ENCODE measurements at regions not wholly inside any gene's neighbourhood (a gene's known extent, or its start where the extent isn't known, plus 50 kb on each side); places are given as distances from the start of the nearest gene placed in this dataset.
"Not testable (repeated sequence)": the region's sequence is repeated elsewhere in the genome, so short reads cannot be mapped to it uniquely, and the experiment has no call there.

DNA sequence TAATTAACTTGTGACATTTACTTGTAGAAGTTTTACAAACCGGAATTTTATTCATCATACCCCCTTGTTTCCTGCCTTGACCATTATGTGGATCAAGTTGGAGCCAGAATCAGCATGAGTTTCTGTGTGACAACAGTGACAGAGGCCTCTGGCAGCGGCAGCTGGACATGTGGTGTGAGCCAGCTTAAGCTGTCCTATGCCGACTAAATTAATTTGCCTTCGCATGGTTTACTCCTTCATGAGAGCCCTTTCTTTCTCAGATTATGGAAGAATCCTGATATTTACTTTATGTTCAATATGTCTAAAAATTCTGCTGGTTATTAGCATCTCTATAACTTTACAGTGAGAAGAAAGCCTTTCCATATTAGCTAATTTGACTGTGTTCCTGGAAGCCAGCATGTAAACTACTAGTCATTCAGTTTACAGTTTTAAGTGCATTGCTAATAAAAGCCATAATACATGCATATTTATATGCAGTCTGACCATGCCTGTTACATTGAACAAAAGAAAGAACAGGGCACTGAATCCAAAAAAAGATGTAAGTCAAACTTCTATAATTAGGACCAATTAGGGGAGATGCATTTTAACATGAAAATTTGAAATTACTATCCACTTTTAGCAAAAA is 495.8 kb upstream of the ACVR2A start:
- no peak for DNase-seq

DNA sequence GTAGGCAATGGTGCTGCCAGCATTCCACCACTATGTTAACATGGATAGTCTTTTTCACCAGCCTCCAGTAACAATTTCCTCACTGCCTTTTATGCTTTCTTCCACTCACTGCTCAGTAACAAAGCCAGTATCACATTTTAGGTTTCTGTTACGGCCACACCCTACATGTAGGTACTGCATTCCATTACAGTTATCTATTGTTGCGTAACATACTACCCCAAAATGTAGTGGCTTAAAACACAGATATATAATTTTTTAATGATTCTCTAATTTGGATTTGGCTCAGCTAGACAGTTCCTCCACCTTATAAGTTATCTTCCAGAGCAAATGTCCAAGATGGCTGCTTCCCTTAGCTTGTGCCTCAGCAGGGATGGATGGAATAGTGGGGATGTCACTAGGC is 498.7 kb upstream of the ACVR2A start:
- no peak for DNase-seq

- DNase-seq, result no peak
Observed at GRCh38 chr2:147345246-147345645, 499.6 kb upstream of the ACVR2A start.

GRCh38 chr2:147342329-147342728 is 502.5 kb upstream of the ACVR2A start:
- DNase-seq, result no peak

DNA sequence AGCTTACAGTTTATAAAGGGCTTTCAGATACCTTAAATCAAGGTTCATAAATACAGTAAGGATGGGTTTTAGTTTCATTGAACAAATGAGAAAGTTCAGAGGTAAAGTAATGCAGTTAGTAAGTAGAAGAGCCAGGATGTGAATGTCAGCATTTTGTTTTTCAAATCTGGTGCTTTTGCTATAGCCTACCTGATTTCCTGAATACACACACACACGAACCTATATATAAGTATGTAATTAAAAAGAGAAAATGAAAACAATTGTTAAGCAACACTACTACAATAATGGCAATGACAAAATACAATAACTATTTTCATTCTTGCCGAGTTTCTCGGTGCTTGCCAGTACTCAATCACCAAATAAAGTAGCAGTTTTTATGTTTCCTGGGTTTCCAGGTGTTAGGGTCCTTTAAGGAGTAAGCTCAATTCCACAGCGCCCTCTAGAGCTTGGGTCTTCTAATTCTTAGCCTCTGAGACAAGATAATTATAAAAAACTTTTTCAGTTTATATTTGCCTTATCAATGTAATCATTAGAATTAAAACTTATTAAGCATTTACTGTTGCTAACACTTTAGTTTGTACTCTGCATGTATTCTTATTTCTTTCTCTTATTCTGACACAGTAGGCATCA is 512.9 kb upstream of the ACVR2A start:
- no peak for DNase-seq

DNA sequence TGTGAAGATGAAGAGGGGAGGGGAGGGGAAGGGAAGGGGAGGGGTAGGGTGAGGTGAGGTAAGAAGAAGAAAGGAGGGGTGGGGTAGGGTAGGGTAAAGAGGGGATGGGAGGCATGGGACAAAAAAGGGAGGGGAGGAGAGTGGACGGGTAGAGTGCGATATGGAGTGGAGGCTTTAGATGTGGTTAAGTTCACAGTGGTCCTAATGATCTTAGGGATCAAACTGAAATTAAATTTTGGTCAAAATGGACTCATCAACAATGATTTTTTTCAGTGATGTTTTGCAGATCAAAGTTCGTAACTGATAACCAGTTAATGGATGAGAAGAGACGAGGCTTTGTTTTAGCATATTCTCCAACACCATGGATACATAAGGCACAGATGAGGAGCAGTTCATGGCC is 513.9 kb upstream of the ACVR2A start:
- DNase-seq, result no peak

DNA sequence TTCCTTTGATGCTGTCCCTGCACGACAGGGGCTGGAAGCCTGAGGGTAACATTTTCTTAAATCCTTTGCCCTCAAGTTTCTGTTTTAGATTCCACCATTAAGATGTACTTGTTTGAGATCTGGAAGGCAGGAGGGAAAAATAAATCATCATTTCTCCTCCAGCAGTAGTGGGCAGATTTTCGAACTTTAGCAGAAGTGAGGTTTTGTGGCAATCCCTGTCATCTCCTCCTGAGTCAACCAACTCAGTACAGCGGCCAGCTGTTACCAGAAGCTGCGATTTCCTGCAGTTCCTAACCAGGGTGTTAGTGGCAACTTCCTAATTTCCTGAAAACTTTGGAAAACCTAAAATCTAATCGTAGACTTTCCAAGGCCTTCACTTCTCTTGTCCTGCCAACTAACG is 517.2 kb upstream of the ACVR2A start:
- DNase-seq, result no peak

DNA sequence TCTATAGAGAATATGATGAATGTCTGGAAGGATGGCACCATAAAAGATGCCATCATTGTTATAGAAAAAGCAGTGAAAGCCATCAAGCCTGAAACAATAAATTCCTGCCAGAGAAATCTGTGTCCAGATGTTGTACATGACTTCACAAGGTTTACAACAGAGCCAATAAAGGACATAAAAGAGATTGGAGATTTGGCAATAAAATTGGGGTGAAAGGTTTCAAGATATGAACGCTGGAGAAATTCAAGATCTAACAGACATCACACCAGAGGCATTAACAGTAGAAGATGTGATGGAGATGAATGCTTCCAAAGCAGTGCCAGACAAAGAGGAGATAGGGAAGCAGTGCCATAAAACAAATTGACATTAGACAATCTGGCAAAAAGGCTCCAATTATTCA is 518.8 kb upstream of the ACVR2A start:
- no peak for DNase-seq

DNA sequence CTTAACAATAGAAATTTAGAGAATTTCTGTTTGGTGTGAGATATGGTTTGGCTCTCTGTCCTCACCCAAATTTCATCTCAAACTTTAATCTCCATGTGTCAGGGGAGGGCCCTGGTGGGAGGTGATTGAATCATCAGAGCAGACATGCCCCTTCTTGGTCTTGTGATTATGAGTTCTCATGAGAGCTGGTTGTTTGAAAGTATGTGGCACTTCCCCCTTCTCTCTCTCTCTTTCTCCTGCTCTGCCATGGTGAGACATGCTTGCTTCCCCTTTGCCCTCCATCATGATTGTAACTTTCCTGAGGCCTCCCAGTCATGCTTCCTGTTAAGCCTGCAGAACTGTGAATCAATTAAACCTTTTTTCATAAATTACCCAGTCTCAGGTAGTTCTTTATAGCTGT is 524.7 kb upstream of the ACVR2A start:
- no peak for DNase-seq

- DNase-seq, result no peak
Observed at GRCh38 chr2:147311058-147311430, 533.8 kb upstream of the ACVR2A start.

- no peak for DNase-seq
Observed at GRCh38 chr2:147310335-147311057, 534.3 kb upstream of the ACVR2A start.

DNA sequence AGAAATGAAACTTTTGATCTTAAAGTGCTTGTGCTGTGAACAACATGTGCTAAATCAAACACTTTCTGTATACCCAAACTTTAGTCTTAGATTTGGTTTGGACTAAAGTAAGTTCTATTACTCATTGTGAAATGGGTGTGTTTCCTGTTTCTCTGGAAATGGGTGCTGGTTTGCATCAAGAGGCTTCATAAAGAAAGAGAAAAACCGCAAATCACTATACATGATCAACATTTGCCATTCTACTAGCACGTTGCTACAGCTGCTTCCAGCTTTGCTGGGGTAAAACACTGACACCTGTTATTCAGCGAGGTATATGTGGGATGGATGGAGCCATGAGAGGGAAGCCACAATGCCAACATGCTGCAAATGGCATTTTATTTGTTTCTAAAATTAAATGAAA is 547.0 kb upstream of the ACVR2A start:
- DNase-seq, result no peak

GRCh38 chr2:147294825-147295392 is 549.9 kb upstream of the ACVR2A start:
- DNase-seq, result no peak

GRCh38 chr2:147293991-147294824 is 550.6 kb upstream of the ACVR2A start:
- DNase-seq, result no peak

- DNase-seq, result no peak
Observed at GRCh38 chr2:147288131-147288530, 556.7 kb upstream of the ACVR2A start.

GRCh38 chr2:147275943-147276342 is 568.9 kb upstream of the ACVR2A start:
- DNase-seq, result no peak

- no peak for DNase-seq
Observed at GRCh38 chr2:147273628-147274027, 571.2 kb upstream of the ACVR2A start.

GRCh38 chr2:147273106-147273505 is 571.7 kb upstream of the ACVR2A start:
- DNase-seq, result no peak

- DNase-seq, result not testable (repeated sequence)
Observed at GRCh38 chr2:147269581-147269980, 575.2 kb upstream of the ACVR2A start.

- no peak for DNase-seq
Observed at GRCh38 chr2:147260241-147260640, 584.6 kb upstream of the ACVR2A start.

- no peak for DNase-seq
Observed at GRCh38 chr2:147255812-147256211, 589.0 kb upstream of the ACVR2A start.

- DNase-seq, result no peak
Observed at GRCh38 chr2:147250652-147251356, 594.0 kb upstream of the ACVR2A start.

DNA sequence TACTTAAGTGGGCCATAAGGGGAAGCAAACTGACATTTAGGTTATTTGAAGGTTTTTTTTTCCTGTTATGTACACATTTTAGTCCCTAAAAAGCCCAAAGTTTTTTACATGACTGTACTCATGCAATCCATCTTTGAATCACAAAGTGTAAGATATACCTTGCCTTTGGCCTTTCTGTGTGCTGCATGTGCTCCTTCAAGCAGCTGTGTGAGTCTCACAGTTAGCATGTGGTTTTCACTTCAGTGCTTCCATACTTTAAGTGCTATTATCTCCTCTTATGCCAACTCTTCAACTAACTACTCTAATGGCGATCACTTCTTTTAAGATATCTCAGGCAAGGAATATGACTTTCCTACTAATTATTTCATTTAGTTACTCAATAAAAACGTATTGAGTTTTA is 597.1 kb upstream of the ACVR2A start:
- no peak for DNase-seq

All from activated T-cell treated with anti-CD3 and anti-CD28 coated beads, Interleukin-2, amount 50 U/mL, for 1 hour (primary cell).